Astrocyte (in vitro differentiated cells and primary cell): ENCODE measurements at regions not wholly inside any gene's neighbourhood (a gene's known extent, or its start where the extent isn't known, plus 50 kb on each side); places are given as distances from the start of the nearest gene placed in this dataset.

Experiments
- DNase-seq: peaks from one replicate; pipeline ENCODE4 v3.0.0-alpha.2; 2010; ENCODE audit warnings: low read depth
- FAIRE-seq: peaks from 2 replicates; lab custom pipeline; 2011; peaks lifted over from hg19 to GRCh38; lab: Jason Lieb, UNC
- H2AFZ ChIP-seq: 2 replicates; pipeline ENCODE4 v1.6.0; 2012; ENCODE audit warnings: low read depth, low read length, inconsistent platforms
- H3K27ac ChIP-seq: 2 replicates; pipeline ENCODE4 v1.5.1; 2011; ENCODE audit warnings: low read depth, low read length, inconsistent platforms
- H3K27me3 ChIP-seq: 2 replicates; pipeline ENCODE4 v1.6.0; 2011; ENCODE audit warnings: low read length, inconsistent platforms; ENCODE audit not compliant: insufficient read depth
- H3K36me3 ChIP-seq: 2 replicates; pipeline ENCODE4 v1.5.1; 2011; ENCODE audit warnings: low read length, inconsistent platforms; ENCODE audit not compliant: insufficient read depth
- H3K4me1 ChIP-seq: 2 replicates; pipeline ENCODE4 v1.5.1; 2011; ENCODE audit warnings: low read length, inconsistent platforms; ENCODE audit not compliant: insufficient read depth
- H3K4me2 ChIP-seq: 2 replicates; pipeline ENCODE4 v1.6.0; 2012; ENCODE audit warnings: low read length, inconsistent platforms
- H3K4me3 ChIP-seq: 2 replicates; pipeline ENCODE4 v1.5.1; 2011; ENCODE audit warnings: low read depth, mild to moderate bottlenecking, low read length, inconsistent platforms; ENCODE audit not compliant: insufficient read depth
- H3K79me2 ChIP-seq: 2 replicates; pipeline ENCODE4 v1.6.0; 2012; ENCODE audit warnings: mild to moderate bottlenecking, low read length, inconsistent platforms; ENCODE audit not compliant: insufficient read depth
- H3K9ac ChIP-seq: 2 replicates; pipeline ENCODE4 v1.6.0; 2012; ENCODE audit warnings: mild to moderate bottlenecking, low read length, inconsistent platforms
- H3K9me3 ChIP-seq: 2 replicates; pipeline ENCODE4 v1.5.1; 2012; ENCODE audit warnings: low read depth, mild to moderate bottlenecking, low read length, inconsistent platforms; ENCODE audit not compliant: insufficient read depth
- H4K20me1 ChIP-seq: 2 replicates; pipeline ENCODE4 v1.6.0; 2012; ENCODE audit warnings: low read length, inconsistent platforms; ENCODE audit not compliant: insufficient read depth
- H3K27ac Mint-ChIP-seq: one replicate; pipeline ENCODE4 v1.8.0; 2021; ENCODE audit warnings: mild to moderate bottlenecking, mixed read lengths; ENCODE audit not compliant: unreplicated experiment
- H3K27me3 Mint-ChIP-seq: one replicate; pipeline ENCODE4 v1.8.0; 2021; ENCODE audit warnings: low read depth, mixed read lengths; ENCODE audit not compliant: unreplicated experiment
- H3K36me3 Mint-ChIP-seq: one replicate; pipeline ENCODE4 v1.8.0; 2021; ENCODE audit warnings: low read depth, mixed read lengths; ENCODE audit not compliant: unreplicated experiment
- H3K4me1 Mint-ChIP-seq: one replicate; pipeline ENCODE4 v1.8.0; 2021; ENCODE audit warnings: low read depth, mixed read lengths; ENCODE audit not compliant: unreplicated experiment
- H3K4me3 Mint-ChIP-seq: one replicate; pipeline ENCODE4 v1.8.0; 2021; ENCODE audit warnings: mild to moderate bottlenecking, moderate library complexity, mixed read lengths; ENCODE audit not compliant: unreplicated experiment
- H3K9me3 Mint-ChIP-seq: one replicate; pipeline ENCODE4 v1.8.0; 2021; ENCODE audit warnings: mild to moderate bottlenecking, mixed read lengths; ENCODE audit not compliant: unreplicated experiment
- EZH2 ChIP-seq: IDR thresholded peaks from 2 replicates; pipeline ENCODE4 v1.6.1; 2012; ENCODE audit warnings: mild to moderate bottlenecking, low read length, inconsistent platforms; ENCODE audit not compliant: insufficient read depth
- TF ChIP-seq, protein P1 (sequence below): IDR thresholded peaks from 2 replicates; pipeline ENCODE4 v1.5.1; 2011; ENCODE audit warnings: low read depth, mild to moderate bottlenecking, inconsistent platforms, low read length, moderate library complexity; ENCODE audit not compliant: insufficient read depth

DNA sequence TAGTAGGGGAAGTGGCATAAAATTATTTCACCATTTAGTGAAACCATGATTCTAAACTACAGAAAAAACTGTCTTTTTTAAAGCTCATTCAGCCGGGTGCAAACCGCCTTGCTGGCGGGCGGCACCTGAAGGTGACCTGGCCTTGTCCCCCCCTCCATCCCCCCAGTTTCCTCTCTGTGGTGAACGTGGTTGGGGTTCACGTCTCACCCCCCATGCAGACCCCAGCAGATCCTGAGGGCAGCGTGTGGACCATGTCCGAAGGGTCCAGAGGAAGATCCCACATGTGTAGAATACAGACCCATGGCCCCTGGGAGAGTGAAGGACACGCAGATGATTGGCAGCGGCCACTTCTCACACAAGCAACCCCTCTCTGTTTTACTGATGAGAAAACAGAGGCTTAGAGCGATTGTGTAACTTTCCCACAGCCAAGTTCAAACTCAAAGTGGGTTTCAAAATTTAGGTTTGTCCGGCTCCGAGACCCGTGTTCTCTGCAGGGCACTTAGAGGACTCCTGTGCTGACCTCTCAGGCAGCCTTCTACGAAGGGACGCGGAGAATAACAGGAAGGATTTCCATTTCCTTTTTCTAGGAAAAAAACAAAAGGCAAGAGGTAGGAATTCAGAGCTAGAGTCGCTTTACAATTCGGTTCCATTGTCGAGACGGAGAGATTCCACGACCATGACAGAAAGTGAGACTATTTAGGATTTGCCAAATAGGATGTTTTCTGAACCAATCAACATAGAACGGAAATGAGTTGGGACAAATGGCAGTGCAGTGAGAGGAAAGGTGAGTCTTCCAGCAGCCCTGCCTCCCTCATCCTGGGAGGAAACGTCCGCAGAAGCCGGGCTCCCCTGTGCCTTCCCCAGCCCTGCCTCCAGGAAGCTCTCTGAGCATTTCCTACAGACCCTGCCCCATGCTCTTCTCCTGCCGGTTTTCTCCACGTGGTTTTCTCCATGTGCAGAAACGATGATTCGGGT lies 67.6 kb upstream of the PITRM1 start:
- Histone ChIP-seq H2AFZ (no peak overlapping the region), H3K27ac (no peak overlapping the region), H3K4me1 (peaks cover 15% of the 10 kb centered on the region), H3K4me2 (peak overlapping the region; percentile 28), H3K4me3 (no peak overlapping the region), H3K9me3 (no peaks in the 10 kb centered on the region), H4K20me1 (no peaks in the 10 kb centered on the region), H3K27me3 (no peaks in the 10 kb centered on the region), H3K9ac (peak overlapping the region; percentile 16), H3K36me3 (no peaks in the 10 kb centered on the region), H3K79me2 (no peaks in the 10 kb centered on the region)
- DNase-seq: no peak
- Mint-ChIP-seq H3K4me3 (no peak overlapping the region), H3K27ac (peak overlapping the region; percentile 37), H3K27me3 (no peaks in the 10 kb centered on the region), H3K36me3 (no peaks in the 10 kb centered on the region), H3K4me1 (peaks cover 11% of the 10 kb centered on the region), H3K9me3 (no peaks in the 10 kb centered on the region)
- FAIRE-seq: peak; percentile 20
- no peak for TF ChIP-seq EZH2

DNA sequence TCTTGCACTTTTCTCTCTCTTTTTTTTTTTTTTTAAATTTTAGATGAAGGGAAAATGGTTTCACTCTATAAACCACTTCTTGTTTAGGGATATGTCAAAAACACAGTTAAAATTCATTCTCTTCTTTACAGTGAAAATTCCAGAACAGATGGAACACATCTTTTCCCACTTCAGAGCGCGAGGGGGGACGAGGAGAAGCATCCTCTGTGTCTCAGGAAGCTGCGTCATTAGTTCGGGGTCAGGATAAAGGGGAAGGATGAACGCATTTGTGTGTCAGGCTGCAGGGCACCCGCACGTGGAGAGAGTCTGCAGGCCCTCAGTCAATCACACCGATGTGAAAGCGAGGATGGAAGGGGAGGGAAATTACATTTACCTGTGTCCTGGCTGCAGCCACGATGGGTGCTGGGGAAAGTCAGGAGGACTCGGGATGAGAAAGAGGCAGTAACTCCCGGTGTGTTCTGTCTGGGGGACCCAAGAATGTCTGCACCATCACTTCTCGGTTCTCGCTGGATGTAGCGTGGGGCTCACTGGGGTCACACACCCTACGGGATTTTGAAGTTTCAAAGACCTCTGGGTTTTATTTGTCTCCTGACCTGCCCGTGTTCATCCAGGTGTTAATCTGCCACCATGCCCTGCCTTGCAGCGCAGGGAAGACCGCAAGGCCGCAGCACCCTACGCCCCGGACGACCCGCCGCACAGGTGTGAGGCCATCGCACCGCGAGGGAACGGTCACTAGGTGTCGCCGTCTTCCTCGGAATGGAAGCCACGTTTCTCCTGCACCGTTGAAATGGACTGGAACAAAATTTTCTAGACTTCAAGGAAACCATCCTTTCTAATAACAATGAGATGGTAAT lies 66.7 kb upstream of the PITRM1 start:
- no peak overlapping the region for H3K27ac ChIP-seq
- no peaks in the 10 kb centered on the region for H3K79me2 ChIP-seq
- no peak for FAIRE-seq
- Mint-ChIP-seq H3K4me1 (peaks cover 11% of the 10 kb centered on the region), H3K36me3 (peaks cover 3% of the 10 kb centered on the region), H3K4me3 (no peak overlapping the region), H3K27ac (peak overlapping the region; percentile 35), H3K27me3 (no peaks in the 10 kb centered on the region), H3K9me3 (peaks cover 3% of the 10 kb centered on the region)
- peaks cover 15% of the 10 kb centered on the region for H3K4me1 ChIP-seq
- H3K27me3 ChIP-seq: no peaks in the 10 kb centered on the region
- no peaks in the 10 kb centered on the region for H4K20me1 ChIP-seq
- TF ChIP-seq, protein P1, sequence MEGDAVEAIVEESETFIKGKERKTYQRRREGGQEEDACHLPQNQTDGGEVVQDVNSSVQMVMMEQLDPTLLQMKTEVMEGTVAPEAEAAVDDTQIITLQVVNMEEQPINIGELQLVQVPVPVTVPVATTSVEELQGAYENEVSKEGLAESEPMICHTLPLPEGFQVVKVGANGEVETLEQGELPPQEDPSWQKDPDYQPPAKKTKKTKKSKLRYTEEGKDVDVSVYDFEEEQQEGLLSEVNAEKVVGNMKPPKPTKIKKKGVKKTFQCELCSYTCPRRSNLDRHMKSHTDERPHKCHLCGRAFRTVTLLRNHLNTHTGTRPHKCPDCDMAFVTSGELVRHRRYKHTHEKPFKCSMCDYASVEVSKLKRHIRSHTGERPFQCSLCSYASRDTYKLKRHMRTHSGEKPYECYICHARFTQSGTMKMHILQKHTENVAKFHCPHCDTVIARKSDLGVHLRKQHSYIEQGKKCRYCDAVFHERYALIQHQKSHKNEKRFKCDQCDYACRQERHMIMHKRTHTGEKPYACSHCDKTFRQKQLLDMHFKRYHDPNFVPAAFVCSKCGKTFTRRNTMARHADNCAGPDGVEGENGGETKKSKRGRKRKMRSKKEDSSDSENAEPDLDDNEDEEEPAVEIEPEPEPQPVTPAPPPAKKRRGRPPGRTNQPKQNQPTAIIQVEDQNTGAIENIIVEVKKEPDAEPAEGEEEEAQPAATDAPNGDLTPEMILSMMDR: peak; percentile 85
- TF ChIP-seq EZH2: no peak
- no peak overlapping the region for H2AFZ ChIP-seq
- H3K9me3 ChIP-seq: no peaks in the 10 kb centered on the region
- no peak for DNase-seq
- no peak overlapping the region for H3K9ac ChIP-seq
- H3K4me3 ChIP-seq: no peak overlapping the region
- no peaks in the 10 kb centered on the region for H3K36me3 ChIP-seq
- H3K4me2 ChIP-seq: peak overlapping the region; percentile 28

DNA sequence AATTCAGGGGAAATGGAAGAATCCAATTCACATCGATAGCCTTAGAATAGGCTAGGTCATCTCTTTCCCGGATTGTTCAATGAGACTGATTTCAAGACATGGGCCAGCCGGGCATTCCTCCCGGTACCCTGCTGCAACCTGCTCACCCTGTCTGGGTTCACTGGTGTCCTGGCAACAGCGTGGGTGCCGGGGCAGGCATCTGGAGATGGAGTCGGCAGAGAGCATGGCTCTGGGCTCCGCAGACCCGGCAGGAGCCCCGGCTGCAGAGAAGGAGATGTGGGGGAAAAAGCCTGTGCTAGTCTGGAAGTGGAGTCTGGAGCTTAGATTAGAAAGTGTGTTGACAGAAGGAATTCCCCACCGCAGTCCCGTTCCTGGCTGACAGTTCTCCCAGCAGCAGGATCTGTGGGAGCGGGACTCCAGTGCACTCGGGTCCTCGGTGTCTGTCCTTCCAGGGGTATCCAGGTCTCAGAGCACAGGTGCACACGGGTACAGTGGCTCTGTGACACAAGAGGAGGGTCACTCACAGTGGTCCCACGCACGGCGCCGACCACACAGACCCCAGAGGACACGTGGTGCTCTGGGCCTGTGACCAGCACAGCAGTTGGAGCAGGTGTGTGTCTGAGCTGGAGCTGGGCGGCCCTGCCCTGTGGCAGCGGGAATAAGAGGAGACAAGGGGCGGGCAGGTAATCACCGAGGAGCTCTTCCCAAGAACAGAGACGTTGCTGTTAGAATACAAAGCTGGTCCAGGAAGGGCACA lies 65.7 kb upstream of the PITRM1 start:
- no peak overlapping the region for H3K9ac ChIP-seq
- no peak overlapping the region for H3K27ac ChIP-seq
- no peaks in the 10 kb centered on the region for H3K27me3 ChIP-seq
- no peak overlapping the region for H3K4me3 ChIP-seq
- DNase-seq (no peak), FAIRE-seq (no peak)
- H3K27me3 Mint-ChIP-seq: no peaks in the 10 kb centered on the region
- peaks cover 15% of the 10 kb centered on the region for H3K4me1 ChIP-seq
- H3K9me3 Mint-ChIP-seq: peaks cover 6% of the 10 kb centered on the region
- H3K9me3 ChIP-seq: no peaks in the 10 kb centered on the region
- no peak overlapping the region for H3K4me3 Mint-ChIP-seq
- no peaks in the 10 kb centered on the region for H4K20me1 ChIP-seq
- H3K4me2 ChIP-seq: no peak overlapping the region
- no peaks in the 10 kb centered on the region for H3K36me3 ChIP-seq
- peaks cover 3% of the 10 kb centered on the region for H3K36me3 Mint-ChIP-seq
- TF ChIP-seq, protein P1: no peak
- no peaks in the 10 kb centered on the region for H3K79me2 ChIP-seq
- H2AFZ ChIP-seq: no peak overlapping the region
- H3K27ac Mint-ChIP-seq: peak overlapping the region; percentile 73
- peaks cover 11% of the 10 kb centered on the region for H3K4me1 Mint-ChIP-seq
